SK-N-SH (cell line): ENCODE measurements at regions not wholly inside any gene's neighbourhood (a gene's known extent, or its start where the extent isn't known, plus 50 kb on each side); places are given as distances from the start of the nearest gene placed in this dataset.

Source experiments
- CTCF ChIA-PET: fragments of 300-600, 350-600 bp; formaldehyde crosslinking; extraction: SDS; loops from one replicate; lab custom pipeline; 2021; lab: Yijun Ruan, JAX
- POLR2A ChIA-PET: fragments of 350-600 bp; sonication (Branson Sonifier 250); formaldehyde crosslinking; extraction: SDS; loops from one replicate; lab custom pipeline; 2020; ENCODE audit warnings: antibody characterized with exemption, inconsistent platforms; lab: Yijun Ruan, JAX
- DNase-seq: peaks from one replicate; pipeline ENCODE4 v3.0.0; 2012
- H2AFZ ChIP-seq: fragments of 200-600 bp; sonication (generic); 2 replicates; pipeline ENCODE4 v1.8.1; 2016; ENCODE audit warnings: antibody characterized with exemption, mild to moderate bottlenecking, low read depth
- H3F3A ChIP-seq: fragments of 200-600 bp; sonication (generic); replicated peaks from 2 replicates; pipeline ENCODE3; 2016; ENCODE audit warnings: antibody characterized with exemption, mild to moderate bottlenecking; ENCODE audit not compliant: insufficient read depth
- H3K27ac ChIP-seq, 2 experiments: fragments of 200-500 bp in 1 of 2; fragments of 200-600 bp in 1 of 2; sonication (Bioruptor generic) in 1 of 2; sonication (generic), shearing (Covaris generic) in 1 of 2; 2 replicates each; pipeline versions ENCODE4 v1.5.1 to v1.6.1; 2014 to 2016; ENCODE audit warnings: low read depth in 2 of 2, inconsistent platforms in 1 of 2, low read length in 1 of 2, mild to moderate bottlenecking in 1 of 2, mixed read lengths in 1 of 2
- H3K27me3 ChIP-seq: fragments of 200-600 bp; sonication (generic), shearing (Covaris generic); 2 replicates; pipeline ENCODE4 v1.6.1; 2016; ENCODE audit warnings: mixed run types; ENCODE audit not compliant: insufficient read depth
- H3K36me3 ChIP-seq, 2 experiments: fragments of 200-500 bp in 1 of 2; fragments of 200-600 bp in 1 of 2; sonication (Bioruptor generic) in 1 of 2; sonication (generic) in 1 of 2; replicated peaks in 1 of 2; 2 replicates each; pipeline versions ENCODE3 to v1.5.1; 2014 to 2016; ENCODE audit warnings: low read length in 1 of 2, mild to moderate bottlenecking in 1 of 2; ENCODE audit not compliant: insufficient read depth in 2 of 2, control insufficient read depth in 1 of 2
- H3K4me1 ChIP-seq, 2 experiments: fragments of 200-500 bp in 1 of 2; fragments of 200-600 bp in 1 of 2; sonication (Bioruptor generic) in 1 of 2; sonication (generic), shearing (Covaris generic) in 1 of 2; 2 replicates each; pipeline versions ENCODE4 v1.5.1 to v1.6.1; 2014 to 2016; ENCODE audit warnings: low read depth in 1 of 2, low read length in 1 of 2, mixed run types in 1 of 2; ENCODE audit not compliant: insufficient read depth in 2 of 2, control insufficient read depth in 1 of 2
- H3K4me2 ChIP-seq: fragments of 200-600 bp; sonication (generic), shearing (Covaris generic); 2 replicates; pipeline ENCODE4 v1.6.1; 2017; ENCODE audit warnings: mixed run types
- H3K4me3 ChIP-seq, 2 experiments: fragments of 200-500 bp in 1 of 2; fragments of 200-600 bp in 1 of 2; sonication (Bioruptor generic) in 1 of 2; sonication (generic), shearing (Covaris generic) in 1 of 2; 2 replicates each; pipeline versions ENCODE4 v1.5.1 to v1.8.1; 2014 to 2016; ENCODE audit warnings: low read depth in 2 of 2, inconsistent platforms in 1 of 2, low read length in 1 of 2, mild to moderate bottlenecking in 1 of 2, mixed read lengths in 1 of 2, moderate library complexity in 1 of 2
- H3K79me2 ChIP-seq: fragments of 200-600 bp; sonication (generic); 2 replicates; pipeline ENCODE4 v1.8.1; 2017; ENCODE audit warnings: mild to moderate bottlenecking; ENCODE audit not compliant: insufficient read depth
- H3K9ac ChIP-seq: fragments of 200-600 bp; sonication (generic); 2 replicates; pipeline ENCODE4 v1.6.1; 2017; ENCODE audit warnings: mixed run types
- H3K9me2 ChIP-seq: fragments of 200-600 bp; sonication (generic); 2 replicates; pipeline ENCODE4 v1.6.1; 2017; ENCODE audit warnings: mixed run types
- H3K9me3 ChIP-seq: fragments of 200-600 bp; sonication (generic); 2 replicates; pipeline ENCODE4 v1.6.1; 2017; ENCODE audit warnings: mixed run types, mild to moderate bottlenecking, moderate library complexity
- H4K20me1 ChIP-seq: fragments of 200-600 bp; sonication (generic); 2 replicates; pipeline ENCODE4 v1.6.1; 2017; ENCODE audit warnings: mild to moderate bottlenecking, mixed run types; ENCODE audit not compliant: insufficient read depth
- ELF1 ChIP-seq: IDR thresholded peaks from 2 replicates; pipeline ENCODE4 v1.4.0; 2012
- EZH2phosphoT487 ChIP-seq: fragments of 200-600 bp; sonication (generic); IDR thresholded peaks from 2 replicates; pipeline ENCODE4 v1.6.1; 2017; ENCODE audit warnings: low read depth, mixed run types, mild to moderate bottlenecking, antibody characterized with exemption, moderate library complexity, borderline replicate concordance
- FOXJ3 ChIP-seq: sonication (generic); formaldehyde crosslinking; IDR thresholded peaks from 2 replicates; pipeline ENCODE4 v1.5.1; 2020; ENCODE audit warnings: mild to moderate bottlenecking, missing genetic modification reagents
- FOXM1 ChIP-seq: IDR thresholded peaks from 2 replicates; pipeline ENCODE4 v1.4.0; 2012; ENCODE audit warnings: low read depth, mild to moderate bottlenecking
- GABPA ChIP-seq: IDR thresholded peaks from 2 replicates; pipeline ENCODE4 v1.4.0; 2012; ENCODE audit warnings: low read depth, mild to moderate bottlenecking
- MXI1 ChIP-seq: IDR thresholded peaks from 2 replicates; pipeline ENCODE4 v1.6.1; 2012; ENCODE audit warnings: mild to moderate bottlenecking, low read depth, low read length, improper control_type of control experiment
- RXRA ChIP-seq: IDR thresholded peaks from 2 replicates; pipeline ENCODE4 v1.4.0; 2012; ENCODE audit warnings: low read depth, mild to moderate bottlenecking, borderline replicate concordance
- SIN3A ChIP-seq: IDR thresholded peaks from 2 replicates; pipeline ENCODE4 v1.6.1; 2012; ENCODE audit warnings: low read depth, mild to moderate bottlenecking, low read length, moderate library complexity, borderline replicate concordance
- SMC3 ChIP-seq: IDR thresholded peaks from 2 replicates; pipeline ENCODE4 v1.6.1; 2012; ENCODE audit warnings: low read depth, low read length, improper control_type of control experiment
- TCF12 ChIP-seq: IDR thresholded peaks from 2 replicates; pipeline ENCODE4 v1.4.0; 2012
- WGBS: methylation state at CpG from one replicate; pipeline ENCODE4 v1.1.6; 2017; ENCODE audit warnings: low lambda C conversion rate; 5-methylcytosine and 5-hydroxymethylcytosine counted together
- TF ChIP-seq, protein P1 (sequence below): IDR thresholded peaks from 2 replicates; pipeline ENCODE4 v1.4.0; 2012; ENCODE audit warnings: low read depth, borderline replicate concordance
- TF ChIP-seq, protein P2 (sequence below): fragments of 150-350 bp; IDR thresholded peaks from 2 replicates; pipeline ENCODE4 v1.6.1; 2017; ENCODE audit warnings: antibody characterized with exemption, low read length, low read depth, borderline replicate concordance
- TF ChIP-seq, protein P3 (sequence below): IDR thresholded peaks from 2 replicates; pipeline ENCODE4 v1.6.1; 2012; ENCODE audit warnings: mild to moderate bottlenecking, low read depth, low read length, moderate library complexity
- TF ChIP-seq, protein P4 (sequence below): fragments of 200-600 bp; sonication (generic); IDR thresholded peaks from 2 replicates; pipeline ENCODE4 v1.6.1; 2017; ENCODE audit warnings: antibody characterized with exemption, mild to moderate bottlenecking, moderate library complexity
- TF ChIP-seq, protein P5 (sequence below): IDR thresholded peaks from 2 replicates; pipeline ENCODE4 v1.4.0; 2012; ENCODE audit warnings: low read depth, borderline replicate concordance

DNA sequence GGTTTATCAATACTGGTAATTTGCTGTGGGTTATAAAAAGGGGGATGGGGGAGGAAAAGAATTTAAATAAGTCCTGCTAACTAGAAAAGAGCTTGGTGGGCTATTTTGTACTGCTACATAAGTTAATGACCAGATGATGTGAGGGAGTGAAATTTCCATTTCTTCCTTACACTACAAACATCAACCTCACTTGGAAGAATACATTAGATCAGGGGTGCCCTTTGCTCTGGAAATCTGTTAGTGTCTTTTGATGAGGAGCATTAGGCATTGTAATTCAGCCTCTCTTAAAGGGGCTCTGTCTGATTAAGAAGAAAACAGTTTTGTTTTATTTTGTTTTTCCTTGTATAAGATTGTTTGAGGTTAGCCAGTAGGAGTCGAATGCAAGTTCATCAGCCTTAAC, 576.4 kb upstream of the TBL1XR1 start:
- WGBS: 100% methylated on average over 1 of the region's 1 CpG
- Histone ChIP-seq H4K20me1 (no peaks in the 10 kb centered on the region), H3K27ac (no peak overlapping the region), H3K9me2 (no peaks in the 10 kb centered on the region), H3K9ac (no peak overlapping the region), H3K4me3 (no peak overlapping the region), H3F3A (peaks cover 9% of the 10 kb centered on the region), H3K79me2 (no peaks in the 10 kb centered on the region), H2AFZ (0 out of 2 replicates have a peak overlapping the region, but pooled peaks have one; percentile 24), H3K4me1 (peaks cover 3 to 16% of the 10 kb centered on the region in 2 experiments), H3K27me3 (no peaks in the 10 kb centered on the region), H3K4me2 (no peak overlapping the region), H3K9me3 (no peaks in the 10 kb centered on the region), H3K36me3 (no peaks in the 10 kb centered on the region)
- no peak for DNase-seq
- TF ChIP-seq, protein P1, sequence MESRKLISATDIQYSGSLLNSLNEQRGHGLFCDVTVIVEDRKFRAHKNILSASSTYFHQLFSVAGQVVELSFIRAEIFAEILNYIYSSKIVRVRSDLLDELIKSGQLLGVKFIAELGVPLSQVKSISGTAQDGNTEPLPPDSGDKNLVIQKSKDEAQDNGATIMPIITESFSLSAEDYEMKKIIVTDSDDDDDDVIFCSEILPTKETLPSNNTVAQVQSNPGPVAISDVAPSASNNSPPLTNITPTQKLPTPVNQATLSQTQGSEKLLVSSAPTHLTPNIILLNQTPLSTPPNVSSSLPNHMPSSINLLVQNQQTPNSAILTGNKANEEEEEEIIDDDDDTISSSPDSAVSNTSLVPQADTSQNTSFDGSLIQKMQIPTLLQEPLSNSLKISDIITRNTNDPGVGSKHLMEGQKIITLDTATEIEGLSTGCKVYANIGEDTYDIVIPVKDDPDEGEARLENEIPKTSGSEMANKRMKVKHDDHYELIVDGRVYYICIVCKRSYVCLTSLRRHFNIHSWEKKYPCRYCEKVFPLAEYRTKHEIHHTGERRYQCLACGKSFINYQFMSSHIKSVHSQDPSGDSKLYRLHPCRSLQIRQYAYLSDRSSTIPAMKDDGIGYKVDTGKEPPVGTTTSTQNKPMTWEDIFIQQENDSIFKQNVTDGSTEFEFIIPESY: no peak
- TF ChIP-seq, protein P2, sequence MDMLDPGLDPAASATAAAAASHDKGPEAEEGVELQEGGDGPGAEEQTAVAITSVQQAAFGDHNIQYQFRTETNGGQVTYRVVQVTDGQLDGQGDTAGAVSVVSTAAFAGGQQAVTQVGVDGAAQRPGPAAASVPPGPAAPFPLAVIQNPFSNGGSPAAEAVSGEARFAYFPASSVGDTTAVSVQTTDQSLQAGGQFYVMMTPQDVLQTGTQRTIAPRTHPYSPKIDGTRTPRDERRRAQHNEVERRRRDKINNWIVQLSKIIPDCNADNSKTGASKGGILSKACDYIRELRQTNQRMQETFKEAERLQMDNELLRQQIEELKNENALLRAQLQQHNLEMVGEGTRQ: no peak
- TF ChIP-seq, protein P3, sequence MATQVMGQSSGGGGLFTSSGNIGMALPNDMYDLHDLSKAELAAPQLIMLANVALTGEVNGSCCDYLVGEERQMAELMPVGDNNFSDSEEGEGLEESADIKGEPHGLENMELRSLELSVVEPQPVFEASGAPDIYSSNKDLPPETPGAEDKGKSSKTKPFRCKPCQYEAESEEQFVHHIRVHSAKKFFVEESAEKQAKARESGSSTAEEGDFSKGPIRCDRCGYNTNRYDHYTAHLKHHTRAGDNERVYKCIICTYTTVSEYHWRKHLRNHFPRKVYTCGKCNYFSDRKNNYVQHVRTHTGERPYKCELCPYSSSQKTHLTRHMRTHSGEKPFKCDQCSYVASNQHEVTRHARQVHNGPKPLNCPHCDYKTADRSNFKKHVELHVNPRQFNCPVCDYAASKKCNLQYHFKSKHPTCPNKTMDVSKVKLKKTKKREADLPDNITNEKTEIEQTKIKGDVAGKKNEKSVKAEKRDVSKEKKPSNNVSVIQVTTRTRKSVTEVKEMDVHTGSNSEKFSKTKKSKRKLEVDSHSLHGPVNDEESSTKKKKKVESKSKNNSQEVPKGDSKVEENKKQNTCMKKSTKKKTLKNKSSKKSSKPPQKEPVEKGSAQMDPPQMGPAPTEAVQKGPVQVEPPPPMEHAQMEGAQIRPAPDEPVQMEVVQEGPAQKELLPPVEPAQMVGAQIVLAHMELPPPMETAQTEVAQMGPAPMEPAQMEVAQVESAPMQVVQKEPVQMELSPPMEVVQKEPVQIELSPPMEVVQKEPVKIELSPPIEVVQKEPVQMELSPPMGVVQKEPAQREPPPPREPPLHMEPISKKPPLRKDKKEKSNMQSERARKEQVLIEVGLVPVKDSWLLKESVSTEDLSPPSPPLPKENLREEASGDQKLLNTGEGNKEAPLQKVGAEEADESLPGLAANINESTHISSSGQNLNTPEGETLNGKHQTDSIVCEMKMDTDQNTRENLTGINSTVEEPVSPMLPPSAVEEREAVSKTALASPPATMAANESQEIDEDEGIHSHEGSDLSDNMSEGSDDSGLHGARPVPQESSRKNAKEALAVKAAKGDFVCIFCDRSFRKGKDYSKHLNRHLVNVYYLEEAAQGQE: no peak
- no peak for TF ChIP-seq GABPA
- ChIA-PET POLR2A (no interaction called here), CTCF (interaction anchor here (1.1 kb wide), 1 partner anchor 723 kb away, joined by 3 read pairs; no protein-coding TSS in a partner anchor)

DNA sequence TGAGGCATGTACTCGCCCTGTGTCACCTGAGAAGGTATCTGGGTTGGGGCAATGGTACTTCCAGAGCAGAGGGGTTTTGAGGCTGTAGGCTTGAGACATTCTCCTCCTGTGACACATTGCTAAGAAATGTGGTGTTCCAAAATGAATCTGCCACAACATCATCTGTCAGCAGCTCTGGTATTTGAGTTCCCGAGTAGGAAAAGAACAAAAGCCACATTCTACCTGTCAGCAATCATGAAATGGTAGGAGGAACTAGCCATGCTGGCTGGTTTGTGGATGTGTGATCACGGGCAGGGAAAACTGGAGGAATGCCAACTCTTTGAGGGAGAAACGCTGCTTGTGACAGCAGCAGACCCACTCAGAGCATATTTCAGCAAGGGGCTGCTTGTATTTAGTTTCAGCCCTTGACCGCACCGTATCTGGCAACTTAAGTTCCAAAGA, 579.4 kb upstream of the TBL1XR1 start:
- WGBS: 70% methylated on average over 6 of the region's 6 CpGs
- Histone ChIP-seq H3K9me3 (no peaks in the 10 kb centered on the region), H3K4me2 (no peak overlapping the region), H3K27me3 (no peaks in the 10 kb centered on the region), H3K9me2 (no peaks in the 10 kb centered on the region), H3F3A (peaks cover 2% of the 10 kb centered on the region), H3K27ac (no peak overlapping the region), H3K4me3 (no peak overlapping the region), H3K36me3 (no peaks in the 10 kb centered on the region), H2AFZ (no peak overlapping the region), H3K79me2 (no peaks in the 10 kb centered on the region), H3K4me1 (peaks cover 11 to 17% of the 10 kb centered on the region in 2 experiments), H3K9ac (no peak overlapping the region), H4K20me1 (no peaks in the 10 kb centered on the region)
- DNase-seq: no peak
- POLR2A ChIA-PET: no interaction called here
- CTCF ChIA-PET: no interaction called here
- TF ChIP-seq ELF1 (no peak), FOXJ3 (CRISPR knock-in tag) (no peak), EZH2phosphoT487 (no peak), SIN3A (no peak), RXRA (no peak), TCF12 (peak; percentile 55; the same call in 1 of the 2 replicates), FOXM1 (no peak), SMC3 (no peak), MXI1 (no peak)
- TF ChIP-seq, protein P4, sequence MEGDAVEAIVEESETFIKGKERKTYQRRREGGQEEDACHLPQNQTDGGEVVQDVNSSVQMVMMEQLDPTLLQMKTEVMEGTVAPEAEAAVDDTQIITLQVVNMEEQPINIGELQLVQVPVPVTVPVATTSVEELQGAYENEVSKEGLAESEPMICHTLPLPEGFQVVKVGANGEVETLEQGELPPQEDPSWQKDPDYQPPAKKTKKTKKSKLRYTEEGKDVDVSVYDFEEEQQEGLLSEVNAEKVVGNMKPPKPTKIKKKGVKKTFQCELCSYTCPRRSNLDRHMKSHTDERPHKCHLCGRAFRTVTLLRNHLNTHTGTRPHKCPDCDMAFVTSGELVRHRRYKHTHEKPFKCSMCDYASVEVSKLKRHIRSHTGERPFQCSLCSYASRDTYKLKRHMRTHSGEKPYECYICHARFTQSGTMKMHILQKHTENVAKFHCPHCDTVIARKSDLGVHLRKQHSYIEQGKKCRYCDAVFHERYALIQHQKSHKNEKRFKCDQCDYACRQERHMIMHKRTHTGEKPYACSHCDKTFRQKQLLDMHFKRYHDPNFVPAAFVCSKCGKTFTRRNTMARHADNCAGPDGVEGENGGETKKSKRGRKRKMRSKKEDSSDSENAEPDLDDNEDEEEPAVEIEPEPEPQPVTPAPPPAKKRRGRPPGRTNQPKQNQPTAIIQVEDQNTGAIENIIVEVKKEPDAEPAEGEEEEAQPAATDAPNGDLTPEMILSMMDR: no peak
- TF ChIP-seq, protein P5, sequence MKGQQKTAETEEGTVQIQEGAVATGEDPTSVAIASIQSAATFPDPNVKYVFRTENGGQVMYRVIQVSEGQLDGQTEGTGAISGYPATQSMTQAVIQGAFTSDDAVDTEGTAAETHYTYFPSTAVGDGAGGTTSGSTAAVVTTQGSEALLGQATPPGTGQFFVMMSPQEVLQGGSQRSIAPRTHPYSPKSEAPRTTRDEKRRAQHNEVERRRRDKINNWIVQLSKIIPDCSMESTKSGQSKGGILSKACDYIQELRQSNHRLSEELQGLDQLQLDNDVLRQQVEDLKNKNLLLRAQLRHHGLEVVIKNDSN: no peak
